ENCODE measurements at regions not wholly inside any gene's neighbourhood (a gene's known extent, or its start where the extent isn't known, plus 50 kb on each side); places are given as distances from the start of the nearest gene placed in this dataset.

DNA sequence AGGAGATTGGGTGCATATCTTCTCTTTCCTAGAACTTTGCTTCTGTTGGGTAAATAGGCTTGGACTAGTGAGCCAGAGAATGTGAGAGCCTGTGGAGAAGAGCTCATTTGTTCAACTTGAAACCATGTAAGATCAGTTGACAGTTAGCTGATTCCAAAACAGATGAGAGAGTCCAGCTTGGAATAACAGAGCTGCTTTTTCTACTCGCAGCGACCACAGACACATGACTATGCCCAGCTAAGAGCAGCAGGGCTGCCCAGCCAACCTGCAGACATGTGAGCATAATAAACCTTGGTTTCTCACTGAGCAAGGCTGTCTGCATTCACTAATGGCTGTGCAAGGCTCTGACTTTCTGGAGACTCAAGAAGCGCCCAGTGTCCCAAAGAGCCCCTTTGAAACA lies 209.2 kb downstream of the C12orf75 start:
- no peak for DNase-seq

GRCh38 chr12:105547786-105548185 lies 217.3 kb downstream of the C12orf75 start:
- DNase-seq: no peak

- DNase-seq: no peak
Measured at GRCh38 chr12:105548626-105549025, 218.1 kb downstream of the C12orf75 start.

DNA sequence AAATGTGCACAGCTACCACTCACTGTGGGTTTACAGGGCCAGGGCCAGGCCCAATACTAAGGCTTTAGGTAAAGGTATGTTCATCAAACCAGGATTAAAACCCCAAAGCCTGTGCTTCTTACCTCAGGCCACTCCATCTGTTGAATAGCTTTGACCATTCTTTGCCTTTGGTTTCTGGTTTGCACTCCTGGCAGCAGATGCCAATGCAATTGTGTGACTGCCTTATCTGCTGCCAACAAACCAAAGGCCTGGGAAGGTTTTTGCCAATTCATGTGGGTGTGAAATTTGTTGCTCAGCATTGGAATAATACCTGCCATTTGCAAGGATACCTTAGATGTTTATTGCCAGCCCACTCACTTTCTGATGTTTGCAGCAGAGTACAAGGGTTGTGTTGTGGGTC lies 221.6 kb downstream of the C12orf75 start:
- DNase-seq: no peak

DNA sequence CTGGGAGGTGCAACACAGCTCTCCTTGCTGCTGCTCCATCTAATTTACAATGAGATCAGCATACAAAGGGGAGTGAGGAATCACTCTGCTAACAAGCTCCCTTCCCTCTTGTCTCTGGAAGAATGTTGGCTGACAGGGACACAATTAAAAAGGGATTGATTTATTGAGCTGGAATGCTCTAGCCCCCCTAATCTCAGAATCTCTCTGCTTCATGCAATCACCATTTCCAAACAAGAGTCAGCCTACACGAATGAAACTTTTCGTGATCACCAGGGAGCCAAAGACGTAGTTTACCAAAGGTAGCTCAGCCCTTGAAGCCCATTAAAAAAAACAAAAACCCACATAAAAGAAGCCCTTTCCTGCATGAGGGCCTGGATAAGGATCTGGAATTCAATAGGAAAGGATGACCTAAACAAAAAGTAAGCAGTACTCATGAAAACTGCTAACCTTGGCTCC lies 223.8 kb downstream of the C12orf75 start:
- no peak for DNase-seq

- DNase-seq: no peak
Measured at GRCh38 chr12:105554856-105555255, 224.4 kb downstream of the C12orf75 start.

GRCh38 chr12:105555556-105556295 lies 225.2 kb downstream of the C12orf75 start:
- DNase-seq: no peak

- DNase-seq: no peak
Measured at GRCh38 chr12:105559310-105559709, 228.8 kb downstream of the C12orf75 start.

DNA sequence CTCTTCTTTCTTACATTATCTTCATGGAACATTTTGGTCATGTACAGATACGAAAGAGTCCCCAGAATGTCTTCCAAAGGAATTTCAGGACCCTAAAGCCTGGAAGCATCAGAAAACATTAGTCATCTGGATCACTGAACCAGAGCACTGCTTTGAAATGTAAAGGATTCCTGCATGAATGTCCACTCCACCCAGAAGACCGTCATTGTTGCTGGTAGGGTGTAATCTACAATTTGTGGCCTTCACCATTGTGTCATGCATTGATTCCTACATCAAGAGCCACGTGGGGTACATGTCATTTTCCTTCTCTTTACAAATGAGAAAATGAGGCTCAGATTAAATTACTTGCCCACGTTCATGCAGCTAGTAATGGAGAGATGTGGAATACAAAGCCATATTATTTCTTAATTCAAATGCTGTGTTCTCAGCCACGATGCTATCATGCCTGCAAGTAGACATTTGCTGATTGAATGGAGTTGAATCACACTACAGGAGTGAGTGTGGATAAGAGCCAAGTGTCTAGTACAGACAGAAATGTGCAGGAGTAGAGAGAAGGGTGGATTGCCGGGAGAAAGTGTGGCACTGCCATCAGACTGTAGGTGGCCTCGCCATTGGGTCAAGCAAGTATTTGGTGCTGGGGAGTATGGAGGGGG lies 231.2 kb downstream of the C12orf75 start:
- DNase-seq: peak; percentile 87

GRCh38 chr12:105562199-105562971 lies 231.9 kb downstream of the C12orf75 start:
- DNase-seq: peak; percentile 87

- DNase-seq: no peak
Measured at GRCh38 chr12:105567061-105567460, 236.6 kb downstream of the C12orf75 start.

DNA sequence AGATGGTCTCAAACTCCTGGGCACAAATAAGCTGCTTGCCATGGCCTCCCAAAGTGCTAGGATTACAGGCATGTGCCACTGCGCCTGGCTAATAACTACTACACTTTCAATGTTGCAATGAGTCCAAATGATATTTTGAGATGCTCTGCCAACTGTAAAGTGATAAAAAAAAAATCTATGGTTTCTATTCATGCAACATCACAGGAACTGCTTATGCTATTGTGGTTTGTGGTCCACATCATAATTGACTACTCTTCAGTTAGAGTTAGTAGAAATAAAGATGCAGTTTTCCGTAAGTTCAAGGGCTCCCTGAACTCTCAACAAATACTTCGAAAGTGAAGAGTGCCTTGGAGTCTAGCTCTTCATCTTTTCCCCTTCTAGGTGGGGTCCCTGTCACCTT lies 239.4 kb downstream of the C12orf75 start:
- DNase-seq: no peak

DNA sequence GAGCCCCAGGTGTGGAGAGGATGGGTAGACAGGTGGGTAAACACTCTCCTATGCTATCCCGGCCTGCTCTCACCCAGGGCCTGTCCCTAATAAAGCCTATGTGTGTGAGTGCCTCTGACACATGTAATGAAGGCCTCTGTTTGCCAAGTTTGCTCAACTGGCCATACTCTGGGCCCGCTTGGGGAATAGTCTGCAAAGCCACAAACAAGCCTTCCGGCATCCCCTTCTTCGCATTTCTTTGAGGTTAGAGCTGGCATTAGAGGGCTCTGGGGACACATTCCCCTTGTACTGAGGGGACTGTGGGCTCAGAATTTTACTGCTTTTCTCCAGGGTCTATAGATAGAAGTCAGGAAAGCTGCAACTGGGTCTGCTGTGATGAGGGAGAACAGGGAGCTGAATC lies 240.5 kb downstream of the C12orf75 start:
- DNase-seq: no peak

GRCh38 chr12:105573574-105573973 lies 243.1 kb downstream of the C12orf75 start:
- no peak for DNase-seq

- no peak for DNase-seq
Measured at GRCh38 chr12:105574056-105574715, 243.7 kb downstream of the C12orf75 start.

GRCh38 chr12:105575235-105575634 lies 244.7 kb downstream of the C12orf75 start:
- DNase-seq: no peak

- DNase-seq: no peak
Measured at GRCh38 chr12:105576261-105576660, 245.8 kb downstream of the C12orf75 start.

DNA sequence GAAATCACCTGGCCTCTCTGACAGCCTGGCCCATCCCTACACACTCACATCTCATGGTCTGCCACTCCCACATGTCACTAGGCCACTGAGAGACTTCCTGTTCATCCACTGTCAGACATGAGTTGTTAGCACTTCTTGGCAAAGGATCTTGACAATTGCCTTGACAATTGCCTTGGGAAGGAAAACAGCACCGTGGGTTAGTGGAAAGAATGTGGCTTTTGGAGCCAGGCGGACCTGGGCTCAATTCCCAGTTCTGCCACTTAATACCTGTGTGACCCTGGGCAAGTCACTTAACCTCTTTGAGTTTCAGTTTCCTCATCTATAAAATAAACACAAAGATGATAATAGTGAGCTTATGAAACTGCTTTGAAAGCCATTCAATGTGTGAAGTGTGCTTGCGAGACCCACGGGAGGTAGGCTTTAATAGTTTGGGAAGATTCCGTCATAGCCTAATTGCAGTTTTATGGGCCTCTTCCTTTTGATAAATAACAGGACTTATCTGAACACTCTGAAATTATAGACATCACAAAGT lies 250.4 kb downstream of the C12orf75 start:
- no peak for DNase-seq

DNA sequence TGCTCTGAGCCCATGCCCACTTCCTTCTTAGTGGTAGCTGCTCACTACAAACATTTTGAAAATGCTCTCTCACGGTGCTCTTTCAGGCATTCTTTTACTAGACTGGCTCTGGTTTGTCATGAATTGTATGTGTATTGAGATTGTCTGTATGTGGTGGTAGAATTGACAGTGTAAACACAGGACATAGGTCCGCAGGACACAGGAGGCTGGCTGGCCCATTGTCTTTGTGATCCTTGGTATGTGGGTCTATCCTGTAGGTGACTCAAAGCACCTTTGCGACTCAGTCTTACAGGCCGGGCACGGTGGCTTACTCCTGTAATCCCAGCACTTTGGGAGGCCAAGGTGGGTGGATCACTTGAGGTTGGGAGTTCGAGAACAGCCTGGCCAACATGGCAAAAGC lies 250.9 kb downstream of the C12orf75 start:
- DNase-seq: no peak

DNA sequence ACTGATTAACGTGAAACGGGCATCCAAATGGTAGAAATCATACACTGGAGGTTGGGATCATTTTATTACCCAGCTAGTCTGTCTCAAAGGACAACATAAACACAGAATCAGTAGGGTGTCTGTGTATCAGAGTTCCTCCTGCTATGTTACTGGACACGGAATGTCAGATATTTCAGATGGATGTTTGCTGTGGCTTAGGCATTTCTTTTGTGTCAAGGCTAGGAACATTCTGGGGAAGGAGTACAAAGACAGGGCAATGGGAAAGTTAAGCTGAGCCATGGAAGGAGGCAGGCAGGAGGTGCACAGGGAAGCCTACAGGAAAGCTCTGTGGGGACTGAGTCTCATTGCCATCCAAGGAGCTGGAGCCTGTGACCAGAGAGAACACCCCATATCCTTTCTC lies 254.6 kb downstream of the C12orf75 start:
- no peak for DNase-seq

- no peak for DNase-seq
Measured at GRCh38 chr12:105587237-105587636, 256.7 kb downstream of the C12orf75 start.

DNA sequence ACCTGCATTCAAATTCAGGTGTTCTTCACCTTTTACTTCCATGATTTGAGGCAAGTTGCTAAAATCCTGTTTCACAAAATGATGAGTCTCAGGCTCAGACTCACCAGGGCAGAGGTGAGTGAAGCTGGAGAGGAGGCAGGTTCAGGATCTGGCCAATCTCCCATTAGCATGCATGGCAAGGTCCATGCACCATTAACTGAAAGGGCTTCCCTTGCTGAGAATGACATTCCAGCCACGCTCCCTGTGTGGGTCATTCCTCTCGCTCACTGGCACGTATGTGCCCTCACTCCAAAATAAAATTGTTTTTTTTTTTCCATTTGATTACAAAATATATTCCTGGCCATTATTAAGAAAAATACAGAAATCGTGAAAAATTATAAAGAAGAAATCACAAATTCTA lies 257.6 kb downstream of the C12orf75 start:
- no peak for DNase-seq

- no peak for DNase-seq
Measured at GRCh38 chr12:105590571-105590970, 260.1 kb downstream of the C12orf75 start.
